Peyer's patch (tissue), 4 donors: ENCODE measurements at regions not wholly inside any gene's neighbourhood (a gene's known extent, or its start where the extent isn't known, plus 50 kb on each side); places are given as distances from the start of the nearest gene placed in this dataset.

Source experiments
- DNase-seq, 3 donors: peaks; one replicate each; pipeline ENCODE4 v3.0.0-alpha.2; 2017 to 2019
- H3K27ac ChIP-seq, 4 donors: fragments of 200-600 bp; sonication (generic); one replicate each; pipeline ENCODE4 v1.5.1; 2016 to 2019
- H3K27me3 ChIP-seq, 2 donors: fragments of 200-600 bp; sonication (generic); one replicate each; pipeline ENCODE4 v1.5.1; 2019
- H3K36me3 ChIP-seq, 3 donors: fragments of 200-600 bp; sonication (generic); one replicate each; pipeline ENCODE4 v1.5.1; 2016 to 2019
- H3K4me1 ChIP-seq, 4 donors: fragments of 200-600 bp; sonication (generic); one replicate each; pipeline ENCODE4 v1.5.1; 2016 to 2019
- H3K4me3 ChIP-seq, 4 donors: fragments of 200-600 bp; sonication (generic); 1 replicate in 3 of 4; 2 replicates in 1 of 4; pipeline ENCODE4 v1.5.1; 2016 to 2019; ENCODE audit warnings: mild to moderate bottlenecking in 1 of 4
- H3K9me3 ChIP-seq, 4 donors: fragments of 200-600 bp; sonication (generic); one replicate each; pipeline ENCODE4 v1.5.1; 2016 to 2019; ENCODE audit warnings: mild to moderate bottlenecking in 1 of 4
- CTCF ChIP-seq, 6 experiments: fragments of 450-650 bp in 4 of 6; fragments of 200-600 bp in 2 of 6; sonication (generic) in 1 of 6; IDR thresholded peaks; one replicate each; pipeline ENCODE4 v1.5.1; 2017 to 2019; ENCODE audit warnings: antibody characterized with exemption in 6 of 6, mild to moderate bottlenecking in 3 of 6, moderate library complexity in 1 of 6
- POLR2A ChIP-seq, 2 donors: fragments of 450-650 bp; IDR thresholded peaks; one replicate each; pipeline ENCODE4 v1.5.1; 2017; ENCODE audit warnings: antibody characterized with exemption in 2 of 2, mild to moderate bottlenecking in 2 of 2, moderate library complexity in 2 of 2

- no peak overlapping the region for H3K4me3 ChIP-seq
- H3K36me3 ChIP-seq, result no peaks in the 10 kb centered on the region
- no peaks in the 10 kb centered on the region for H3K4me1 ChIP-seq
- H3K27ac ChIP-seq, result no peak overlapping the region
- no peaks in the 10 kb centered on the region for H3K9me3 ChIP-seq
- H3K27me3 ChIP-seq, result no peaks in the 10 kb centered on the region
- no peak for DNase-seq
- TF ChIP-seq CTCF (IDR thresholded peaks at IDR 0.05) (no peak), POLR2A (IDR thresholded peaks at IDR 0.05) (no peak)
These were observed 222.7 kb downstream of the CYRIA start for GRCh38 chr2:16442971-16443370.

GRCh38 chr2:16441431-16441830 lies 224.2 kb downstream of the CYRIA start:
- H3K4me3 ChIP-seq, result no peak overlapping the region

GRCh38 chr2:16440898-16441297 lies 224.7 kb downstream of the CYRIA start:
- no peaks in the 10 kb centered on the region for H3K27me3 ChIP-seq

More at GRCh38 chr2:16441431-16441830, 224.2 kb downstream of the CYRIA start:
- no peaks in the 10 kb centered on the region for H3K4me1 ChIP-seq
- H3K27me3 ChIP-seq, result no peaks in the 10 kb centered on the region
- no peak overlapping the region for H3K27ac ChIP-seq
- H3K9me3 ChIP-seq, result no peaks in the 10 kb centered on the region
- no peaks in the 10 kb centered on the region for H3K36me3 ChIP-seq
- TF ChIP-seq POLR2A (IDR thresholded peaks at IDR 0.05) (no peak), CTCF (IDR thresholded peaks at IDR 0.05) (no peak)
- no peak for DNase-seq

GRCh38 chr2:16438613-16439321 lies 226.9 kb downstream of the CYRIA start:
- H3K27me3 ChIP-seq, result no peaks in the 10 kb centered on the region
- no peaks in the 10 kb centered on the region for H3K4me1 ChIP-seq
- H3K4me3 ChIP-seq, result no peak overlapping the region
- no peak overlapping the region for H3K27ac ChIP-seq
- DNase-seq, result no peak
- no peaks in the 10 kb centered on the region for H3K9me3 ChIP-seq
- no peaks in the 10 kb centered on the region for H3K36me3 ChIP-seq
- TF ChIP-seq CTCF (IDR thresholded peaks at IDR 0.05) (no peak), POLR2A (IDR thresholded peaks at IDR 0.05) (no peak)

More at GRCh38 chr2:16440898-16441297, 224.7 kb downstream of the CYRIA start:
- no peak overlapping the region for H3K27ac ChIP-seq
- H3K4me1 ChIP-seq, result no peaks in the 10 kb centered on the region
- no peak for DNase-seq
- TF ChIP-seq POLR2A (IDR thresholded peaks at IDR 0.05), result no peak
- H3K4me3 ChIP-seq, result no peak overlapping the region
- no peaks in the 10 kb centered on the region for H3K36me3 ChIP-seq
- no peaks in the 10 kb centered on the region for H3K9me3 ChIP-seq

- no peak for DNase-seq
- Histone ChIP-seq H3K27me3 (no peaks in the 10 kb centered on the region), H3K36me3 (no peaks in the 10 kb centered on the region), H3K4me3 (no peak overlapping the region), H3K4me1 (no peaks in the 10 kb centered on the region), H3K9me3 (no peaks in the 10 kb centered on the region), H3K27ac (no peak overlapping the region)
- TF ChIP-seq CTCF (IDR thresholded peaks at IDR 0.05) (no peak), POLR2A (IDR thresholded peaks at IDR 0.05) (no peak)
These were observed 228.4 kb downstream of the CYRIA start for GRCh38 chr2:16437189-16437588.

- no peak overlapping the region for H3K27ac ChIP-seq
- no peaks in the 10 kb centered on the region for H3K4me1 ChIP-seq
- H3K9me3 ChIP-seq, result no peaks in the 10 kb centered on the region
- no peaks in the 10 kb centered on the region for H3K36me3 ChIP-seq
- H3K27me3 ChIP-seq, result no peaks in the 10 kb centered on the region
- no peak overlapping the region for H3K4me3 ChIP-seq
- TF ChIP-seq CTCF (IDR thresholded peaks at IDR 0.05) (no peak), POLR2A (IDR thresholded peaks at IDR 0.05) (no peak)
- no peak for DNase-seq
These were observed 231.2 kb downstream of the CYRIA start for GRCh38 chr2:16434393-16434792.
